ENCODE measurements at regions not wholly inside any gene's neighbourhood (a gene's known extent, or its start where the extent isn't known, plus 50 kb on each side); places are given as distances from the start of the nearest gene placed in this dataset.

DNA sequence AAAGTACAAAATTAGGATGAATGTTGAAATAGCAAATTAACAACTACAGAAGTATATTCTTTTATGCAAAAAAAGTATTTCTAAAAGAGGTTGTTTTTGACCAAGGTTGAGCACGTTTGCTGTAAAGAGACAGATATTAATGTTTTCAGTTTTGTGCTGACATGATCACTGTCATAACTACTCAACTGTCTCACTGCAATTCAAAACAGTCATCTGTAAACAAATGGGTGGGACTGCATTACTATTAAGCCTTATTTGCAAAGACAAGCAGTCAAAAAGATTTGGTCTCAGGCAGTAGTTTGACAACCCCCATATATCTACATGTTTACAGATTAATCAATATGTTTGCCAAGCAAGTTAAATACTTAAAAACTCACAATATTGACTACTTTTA, 109.1 kb upstream of the ZNF385D start:
- peaks cover 18% of the 10 kb centered on the region for H3K4me1 ChIP-seq (ENCODE audit: insufficient read depth, low read length)
- H3K36me3 ChIP-seq (ENCODE audit: insufficient read depth, low read length) = no peaks in the 10 kb centered on the region
- H3K27me3 ChIP-seq (ENCODE audit: insufficient read depth, low read length) = no peaks in the 10 kb centered on the region
- H2AFZ ChIP-seq (ENCODE audit: low read depth, low read length) = peak overlapping the region; percentile 74
- no peaks in the 10 kb centered on the region for H3K9me3 ChIP-seq (ENCODE audit: low read length)
- H3K4me3 ChIP-seq (ENCODE audit: low read length) = no peak overlapping the region

DNA sequence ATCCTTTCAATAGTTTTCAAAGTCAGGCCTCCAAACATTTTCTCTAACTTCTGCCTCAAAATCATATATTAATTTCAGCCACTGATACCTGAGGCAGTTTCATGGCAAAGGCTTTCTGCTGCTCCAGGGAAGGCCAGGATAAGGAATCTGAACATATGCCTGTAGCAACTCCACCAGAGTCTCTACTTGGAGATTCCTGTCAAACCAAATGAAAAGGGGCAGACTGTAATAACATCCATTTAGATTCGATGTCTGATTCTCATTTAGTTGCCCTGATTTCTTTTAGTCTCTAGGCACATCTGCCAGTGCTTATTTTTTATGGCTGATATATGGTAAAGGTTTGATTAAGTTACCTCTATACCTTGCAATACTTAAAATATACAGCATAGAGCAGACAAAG, 109.6 kb upstream of the ZNF385D start:
- H2AFZ ChIP-seq (ENCODE audit: low read depth, low read length) = peak overlapping the region; percentile 74
- H3K9me3 ChIP-seq (ENCODE audit: low read length) = no peaks in the 10 kb centered on the region
- peaks cover 18% of the 10 kb centered on the region for H3K4me1 ChIP-seq (ENCODE audit: insufficient read depth, low read length)
- H3K4me3 ChIP-seq (ENCODE audit: low read length) = no peak overlapping the region
- H3K27me3 ChIP-seq (ENCODE audit: insufficient read depth, low read length) = no peaks in the 10 kb centered on the region
- no peaks in the 10 kb centered on the region for H3K36me3 ChIP-seq (ENCODE audit: insufficient read depth, low read length)

DNA sequence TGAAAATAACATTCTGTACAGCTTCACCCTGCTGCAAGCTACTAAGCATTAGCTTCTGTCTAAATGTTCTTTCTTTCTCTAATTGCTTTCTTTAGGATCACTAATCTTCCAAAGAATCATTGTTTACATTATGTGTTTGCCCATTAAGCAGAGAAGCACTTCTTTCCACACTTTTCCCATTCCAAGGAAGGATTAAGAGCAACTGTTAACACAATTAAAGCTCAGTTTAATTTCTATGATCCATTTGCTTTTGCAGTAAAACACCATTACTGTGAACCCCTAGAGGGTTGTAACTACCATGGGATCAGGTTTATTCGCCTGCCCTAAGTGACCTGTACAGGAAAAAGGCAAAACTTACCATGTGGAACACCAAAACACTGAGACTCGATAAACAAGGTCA, 125.8 kb upstream of the ZNF385D start:
- Histone ChIP-seq H3K9me3 (ENCODE audit: low read length) (no peaks in the 10 kb centered on the region), H3K4me1 (ENCODE audit: insufficient read depth, low read length) (no peaks in the 10 kb centered on the region), H3K4me3 (ENCODE audit: low read length) (no peak overlapping the region), H2AFZ (ENCODE audit: low read depth, low read length) (no peak overlapping the region), H3K27me3 (ENCODE audit: insufficient read depth, low read length) (no peaks in the 10 kb centered on the region), H3K36me3 (ENCODE audit: insufficient read depth, low read length) (no peaks in the 10 kb centered on the region)

DNA sequence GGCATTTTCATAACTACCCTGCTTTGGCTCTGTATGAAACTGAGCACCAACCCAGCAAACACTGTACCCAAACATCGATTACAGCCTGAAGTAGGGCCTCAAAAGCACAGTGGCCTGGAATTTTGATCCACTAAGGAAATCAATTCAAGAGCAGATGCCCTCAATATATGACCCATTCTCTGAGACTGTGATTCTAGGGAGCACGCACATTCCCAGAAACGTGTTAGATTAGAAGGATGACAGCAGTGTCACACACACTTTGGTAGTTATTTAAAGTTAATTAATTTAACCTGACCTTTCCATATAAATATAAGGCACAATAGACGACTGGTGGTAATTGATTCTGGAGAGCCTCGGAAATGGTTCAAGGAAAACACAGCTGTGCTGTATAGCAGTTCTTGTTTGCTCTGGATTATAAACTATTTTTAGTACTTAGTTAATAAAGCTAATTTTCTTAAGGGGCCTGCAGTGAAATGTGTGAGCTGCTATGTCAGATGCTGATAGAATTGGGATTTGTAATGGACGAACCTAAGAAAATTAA, 126.3 kb upstream of the ZNF385D start:
- Histone ChIP-seq H3K27me3 (ENCODE audit: insufficient read depth, low read length) (no peaks in the 10 kb centered on the region), H3K4me1 (ENCODE audit: insufficient read depth, low read length) (no peaks in the 10 kb centered on the region), H3K9me3 (ENCODE audit: low read length) (no peaks in the 10 kb centered on the region), H2AFZ (ENCODE audit: low read depth, low read length) (no peak overlapping the region), H3K4me3 (ENCODE audit: low read length) (no peak overlapping the region), H3K36me3 (ENCODE audit: insufficient read depth, low read length) (no peaks in the 10 kb centered on the region)

DNA sequence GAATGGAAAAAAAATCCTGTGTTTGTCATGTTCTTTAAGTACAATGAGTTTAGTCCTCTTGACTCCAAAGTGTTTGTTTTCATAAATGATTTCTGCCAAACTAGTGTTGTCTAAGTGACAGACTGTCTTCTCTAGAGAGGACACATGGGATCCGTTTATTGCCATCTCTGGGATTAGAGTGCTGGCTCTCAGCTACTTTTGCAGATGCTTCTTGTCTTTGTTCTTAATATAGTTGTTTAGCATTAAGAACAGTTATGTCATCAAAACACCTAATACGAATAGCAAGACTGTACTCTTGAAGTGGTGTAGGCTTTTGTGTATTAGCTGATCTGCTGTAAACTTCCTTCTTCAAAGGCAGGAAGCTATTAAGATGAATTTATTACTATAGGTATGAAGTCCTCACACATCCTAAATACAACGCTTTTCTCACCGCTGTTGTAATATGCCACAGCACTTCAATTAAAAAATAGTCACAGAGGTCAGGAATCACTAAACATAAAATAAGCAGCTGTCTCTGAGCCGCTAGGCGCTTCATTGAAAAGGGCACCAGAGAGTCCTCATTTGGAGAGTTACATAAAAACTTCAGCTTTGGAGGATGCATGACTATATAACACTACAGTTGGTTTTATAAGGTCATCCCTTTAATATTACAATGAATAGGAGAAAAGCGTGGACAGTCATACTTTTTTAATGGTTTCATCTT, 128.3 kb upstream of the ZNF385D start:
- no peak overlapping the region for H2AFZ ChIP-seq (ENCODE audit: low read depth, low read length)
- H3K27me3 ChIP-seq (ENCODE audit: insufficient read depth, low read length) = no peaks in the 10 kb centered on the region
- H3K9me3 ChIP-seq (ENCODE audit: low read length) = no peaks in the 10 kb centered on the region
- H3K4me3 ChIP-seq (ENCODE audit: low read length) = no peak overlapping the region
- H3K4me1 ChIP-seq (ENCODE audit: insufficient read depth, low read length) = no peaks in the 10 kb centered on the region
- no peaks in the 10 kb centered on the region for H3K36me3 ChIP-seq (ENCODE audit: insufficient read depth, low read length)

DNA sequence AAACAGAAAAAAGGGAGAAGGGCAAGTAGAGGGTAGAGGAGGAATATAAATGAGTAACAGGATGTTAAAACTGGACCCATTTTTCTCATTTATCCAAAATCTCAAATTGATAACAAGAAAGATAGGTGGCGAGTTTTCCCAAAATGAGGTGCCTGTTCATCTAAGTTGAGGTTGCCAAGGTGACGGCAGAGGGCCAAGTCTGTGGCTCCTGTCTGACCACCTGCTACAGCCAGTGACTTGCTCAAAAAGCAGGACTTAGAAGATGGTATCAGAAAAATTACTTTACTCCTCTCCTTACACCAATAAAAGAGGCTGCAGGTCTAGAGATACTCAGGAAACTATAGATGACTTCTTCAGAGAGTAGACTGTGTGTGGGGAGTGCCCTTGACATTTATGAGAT, 137.6 kb upstream of the ZNF385D start:
- Histone ChIP-seq H3K27me3 (ENCODE audit: insufficient read depth, low read length) (no peaks in the 10 kb centered on the region), H2AFZ (ENCODE audit: low read depth, low read length) (no peak overlapping the region), H3K4me3 (ENCODE audit: low read length) (no peak overlapping the region), H3K9me3 (ENCODE audit: low read length) (no peaks in the 10 kb centered on the region), H3K36me3 (ENCODE audit: insufficient read depth, low read length) (no peaks in the 10 kb centered on the region), H3K4me1 (ENCODE audit: insufficient read depth, low read length) (no peaks in the 10 kb centered on the region)

DNA sequence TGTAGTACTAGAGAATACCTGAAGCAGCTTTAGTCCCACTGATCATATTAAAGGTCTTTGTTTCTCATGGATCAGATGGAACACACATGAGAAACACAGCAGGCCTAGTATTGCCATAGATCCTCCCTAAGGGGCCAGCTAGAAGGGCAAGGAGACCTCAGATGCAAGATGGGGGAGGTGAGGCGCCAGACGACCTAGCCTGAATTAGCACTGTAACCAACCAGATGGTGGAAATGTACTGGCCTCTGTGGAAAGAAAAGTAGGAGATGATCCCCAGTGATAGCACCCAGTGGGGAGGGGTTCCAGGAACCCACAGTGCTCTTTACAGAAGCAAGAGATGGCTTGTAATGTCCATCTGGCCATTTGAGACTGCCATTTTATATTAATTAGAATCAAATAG, 138.2 kb upstream of the ZNF385D start:
- Histone ChIP-seq H3K36me3 (ENCODE audit: insufficient read depth, low read length) (no peaks in the 10 kb centered on the region), H3K4me3 (ENCODE audit: low read length) (no peak overlapping the region), H3K27me3 (ENCODE audit: insufficient read depth, low read length) (no peaks in the 10 kb centered on the region), H3K9me3 (ENCODE audit: low read length) (no peaks in the 10 kb centered on the region), H3K4me1 (ENCODE audit: insufficient read depth, low read length) (no peaks in the 10 kb centered on the region), H2AFZ (ENCODE audit: low read depth, low read length) (no peak overlapping the region)

DNA sequence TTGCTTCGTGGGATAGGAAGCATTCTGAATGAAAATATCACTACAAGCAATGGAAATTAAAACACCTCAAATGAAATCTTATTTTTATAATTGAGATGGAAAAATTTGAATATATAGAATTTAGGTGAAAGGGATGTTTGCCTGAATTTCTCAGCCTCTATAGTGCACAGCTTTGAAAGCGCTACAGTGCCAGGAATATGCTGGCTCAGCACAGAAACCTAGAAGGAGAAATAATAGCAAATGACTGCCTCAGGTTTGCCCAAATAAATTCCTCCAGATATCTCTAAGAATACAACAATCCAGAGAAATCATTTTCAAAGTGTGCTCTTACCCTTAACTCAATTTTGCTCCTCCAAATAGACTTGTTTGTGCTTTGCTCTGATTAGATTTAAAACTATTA, 141.1 kb upstream of the ZNF385D start:
- no peaks in the 10 kb centered on the region for H3K9me3 ChIP-seq (ENCODE audit: low read length)
- no peak overlapping the region for H2AFZ ChIP-seq (ENCODE audit: low read depth, low read length)
- H3K36me3 ChIP-seq (ENCODE audit: insufficient read depth, low read length) = no peaks in the 10 kb centered on the region
- H3K27me3 ChIP-seq (ENCODE audit: insufficient read depth, low read length) = no peaks in the 10 kb centered on the region
- H3K4me3 ChIP-seq (ENCODE audit: low read length) = no peak overlapping the region
- no peaks in the 10 kb centered on the region for H3K4me1 ChIP-seq (ENCODE audit: insufficient read depth, low read length)

DNA sequence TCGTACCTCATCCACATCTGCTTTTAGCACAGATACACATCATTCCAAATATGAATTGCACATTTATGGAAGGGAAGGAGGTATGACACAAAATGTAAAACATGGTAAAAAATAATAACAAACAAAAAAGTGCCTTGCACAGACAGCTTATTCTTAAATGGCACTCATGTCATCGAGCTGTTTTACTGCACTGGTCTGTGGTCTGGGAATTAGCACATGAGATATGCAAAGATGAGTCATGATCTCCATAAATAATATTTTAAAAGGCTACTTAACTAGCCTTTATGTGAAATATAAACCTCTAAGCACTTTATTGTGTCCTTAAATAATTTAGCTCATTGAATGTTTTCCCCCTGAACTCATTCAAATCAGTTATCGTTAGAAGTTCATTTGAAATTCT, 142.2 kb upstream of the ZNF385D start:
- Histone ChIP-seq H3K4me1 (ENCODE audit: insufficient read depth, low read length) (no peaks in the 10 kb centered on the region), H3K27me3 (ENCODE audit: insufficient read depth, low read length) (no peaks in the 10 kb centered on the region), H3K9me3 (ENCODE audit: low read length) (no peaks in the 10 kb centered on the region), H2AFZ (ENCODE audit: low read depth, low read length) (no peak overlapping the region), H3K36me3 (ENCODE audit: insufficient read depth, low read length) (no peaks in the 10 kb centered on the region), H3K4me3 (ENCODE audit: low read length) (no peak overlapping the region)

DNA sequence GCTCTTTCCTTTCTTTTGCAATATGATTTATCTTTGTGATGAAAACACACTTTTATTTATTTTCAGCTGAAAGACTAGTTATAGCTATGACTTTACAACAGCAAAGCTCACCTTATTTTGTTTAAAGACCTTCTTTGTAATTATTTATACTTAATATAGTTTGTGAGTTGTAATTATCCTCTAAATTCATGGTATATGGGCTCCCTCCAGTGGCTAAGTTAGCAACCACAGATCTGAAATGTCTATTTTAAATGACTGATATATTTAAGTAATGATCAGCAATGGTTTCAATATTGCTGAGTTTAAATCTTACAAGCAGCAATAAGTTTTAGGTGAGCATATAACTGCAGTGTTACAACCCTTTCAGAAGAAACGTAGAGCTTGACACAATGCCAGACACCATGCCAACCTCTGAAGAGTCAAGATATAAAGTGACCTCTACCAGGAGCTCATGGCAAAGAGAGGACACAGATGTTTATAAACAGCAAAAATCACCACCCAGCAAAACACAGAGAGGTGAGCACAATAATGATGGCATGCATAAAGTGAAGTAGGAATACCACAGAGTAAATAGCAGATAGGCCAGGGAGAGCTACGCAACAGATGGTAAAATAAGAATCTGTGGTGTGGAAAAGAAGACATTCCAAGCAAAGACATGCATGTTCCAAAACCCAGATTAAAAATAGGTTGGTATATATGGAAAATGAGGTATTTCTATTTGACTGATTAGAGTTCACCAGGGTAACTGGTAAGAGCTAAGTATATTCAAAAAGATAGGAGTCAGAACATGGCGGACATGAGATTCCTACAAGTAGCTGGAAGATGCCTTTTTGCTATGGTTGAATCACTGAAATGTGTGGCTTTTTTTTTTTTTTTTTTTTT, 143.7 kb upstream of the ZNF385D start:
- Histone ChIP-seq H3K4me3 (ENCODE audit: low read length) (no peak overlapping the region), H3K36me3 (ENCODE audit: insufficient read depth, low read length) (no peaks in the 10 kb centered on the region), H3K4me1 (ENCODE audit: insufficient read depth, low read length) (no peaks in the 10 kb centered on the region), H3K9me3 (ENCODE audit: low read length) (no peaks in the 10 kb centered on the region), H2AFZ (ENCODE audit: low read depth, low read length) (no peak overlapping the region), H3K27me3 (ENCODE audit: insufficient read depth, low read length) (no peaks in the 10 kb centered on the region)

DNA sequence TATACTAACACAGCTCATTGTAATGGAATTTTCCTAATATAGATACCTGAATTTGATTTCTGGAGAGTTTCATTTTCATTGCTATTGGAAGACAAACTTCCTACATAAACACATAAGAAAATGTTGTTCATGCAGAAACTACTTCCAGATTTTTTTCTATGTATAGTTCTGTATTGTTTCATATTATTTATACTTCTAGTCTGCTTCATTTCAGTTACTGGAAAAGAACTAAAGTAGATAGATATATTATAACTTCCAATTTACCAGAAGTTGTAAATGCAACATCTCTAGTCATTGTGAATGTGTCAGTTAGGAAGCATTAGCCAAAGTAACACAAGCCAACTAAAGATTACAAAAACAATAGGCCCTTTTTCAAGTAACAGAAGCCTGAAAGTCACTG, 147.3 kb upstream of the ZNF385D start:
- Histone ChIP-seq H3K9me3 (ENCODE audit: low read length) (no peaks in the 10 kb centered on the region), H3K27me3 (ENCODE audit: insufficient read depth, low read length) (no peaks in the 10 kb centered on the region), H3K4me3 (ENCODE audit: low read length) (no peak overlapping the region), H3K4me1 (ENCODE audit: insufficient read depth, low read length) (no peaks in the 10 kb centered on the region), H3K36me3 (ENCODE audit: insufficient read depth, low read length) (no peaks in the 10 kb centered on the region), H2AFZ (ENCODE audit: low read depth, low read length) (no peak overlapping the region)

DNA sequence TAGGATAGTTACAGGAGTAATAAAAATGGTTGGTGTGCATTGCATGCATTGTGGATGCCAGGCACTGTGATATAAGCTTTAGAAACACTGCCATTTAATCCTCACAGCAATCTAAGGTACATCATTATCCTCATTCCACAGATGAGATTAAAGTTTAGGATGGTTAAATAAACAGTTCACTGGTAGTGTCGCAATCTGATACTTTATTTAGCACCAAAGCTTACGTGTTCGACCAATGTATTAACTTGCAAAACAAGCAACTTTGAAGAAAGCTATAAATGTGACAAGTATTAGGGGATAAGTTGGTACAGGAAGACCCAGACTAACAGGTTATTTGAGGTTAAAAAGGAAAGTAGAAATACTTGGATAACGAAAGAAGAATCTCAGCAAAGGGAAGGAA, 150.5 kb upstream of the ZNF385D start:
- Histone ChIP-seq H3K4me3 (ENCODE audit: low read length) (no peak overlapping the region), H3K4me1 (ENCODE audit: insufficient read depth, low read length) (no peaks in the 10 kb centered on the region), H2AFZ (ENCODE audit: low read depth, low read length) (no peak overlapping the region), H3K36me3 (ENCODE audit: insufficient read depth, low read length) (no peaks in the 10 kb centered on the region), H3K27me3 (ENCODE audit: insufficient read depth, low read length) (no peaks in the 10 kb centered on the region), H3K9me3 (ENCODE audit: low read length) (no peaks in the 10 kb centered on the region)

DNA sequence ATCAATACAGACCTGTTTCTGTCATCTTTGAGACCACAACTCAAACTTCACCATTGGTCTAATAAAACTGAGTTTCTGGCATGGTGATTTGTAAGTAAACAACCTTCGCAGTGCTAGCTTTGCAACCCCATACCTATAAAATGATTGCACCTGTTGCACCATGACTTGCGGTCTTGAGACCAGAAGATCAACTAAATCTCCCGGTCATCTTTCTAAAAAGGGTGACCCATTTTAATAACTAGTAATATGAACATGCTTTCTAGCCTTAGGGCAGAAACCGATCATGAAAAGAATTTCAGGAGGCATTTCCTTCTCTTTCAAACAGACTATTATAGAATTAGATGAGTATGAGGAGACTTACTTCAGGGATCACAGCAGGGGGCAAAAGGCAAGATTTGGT, 151.9 kb upstream of the ZNF385D start:
- Histone ChIP-seq H2AFZ (ENCODE audit: low read depth, low read length) (no peak overlapping the region), H3K4me1 (ENCODE audit: insufficient read depth, low read length) (no peaks in the 10 kb centered on the region), H3K9me3 (ENCODE audit: low read length) (no peaks in the 10 kb centered on the region), H3K4me3 (ENCODE audit: low read length) (no peak overlapping the region), H3K27me3 (ENCODE audit: insufficient read depth, low read length) (no peaks in the 10 kb centered on the region), H3K36me3 (ENCODE audit: insufficient read depth, low read length) (no peaks in the 10 kb centered on the region)
